ENCODE measurements at regions not wholly inside any gene's neighbourhood (a gene's known extent, or its start where the extent isn't known, plus 50 kb on each side); places are given as distances from the start of the nearest gene placed in this dataset.
"Not testable (repeated sequence)": the region's sequence is repeated elsewhere in the genome, so short reads cannot be mapped to it uniquely, and the experiment has no call there.

DNA sequence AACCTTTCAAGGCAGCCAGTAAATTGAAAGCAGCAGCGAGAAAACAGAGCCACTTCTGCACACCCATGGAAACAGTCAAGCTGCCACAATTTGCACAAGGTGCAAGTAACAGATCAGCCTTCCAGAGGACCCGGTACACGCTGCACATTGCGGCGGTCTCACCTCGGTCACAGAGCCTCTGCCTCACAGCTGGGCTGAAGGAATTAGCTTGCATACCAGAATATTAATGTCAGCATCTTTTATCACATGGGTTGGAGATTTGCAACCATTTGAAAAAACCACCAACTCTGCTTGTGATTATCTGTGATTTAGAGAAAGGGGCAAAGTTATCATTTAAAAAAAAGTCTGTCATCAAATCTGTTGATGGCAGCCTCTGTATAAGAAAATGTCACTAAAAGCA, 330.5 kb upstream of the TCF4 start:
- no peak for DNase-seq

DNA sequence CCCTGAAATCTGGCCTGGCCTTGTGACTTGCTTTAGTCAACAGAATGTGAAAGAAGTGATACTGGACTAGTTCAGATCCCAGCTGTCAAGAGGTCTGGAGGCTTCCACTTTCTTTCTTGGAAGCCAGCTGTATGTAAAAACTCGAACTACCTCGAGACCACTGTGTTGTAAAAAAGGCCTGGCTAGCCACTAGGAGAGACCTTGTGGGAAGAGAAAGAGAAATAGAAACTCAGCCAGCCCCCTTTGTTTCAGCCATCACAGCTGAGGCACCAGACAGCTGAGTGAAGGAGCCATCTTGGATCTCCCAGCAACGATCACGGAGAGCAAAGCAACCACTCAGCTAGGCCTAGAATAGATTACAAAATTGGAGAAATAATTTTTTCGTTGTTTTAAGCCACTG, 324.9 kb upstream of the TCF4 start:
- DNase-seq: no peak

DNA sequence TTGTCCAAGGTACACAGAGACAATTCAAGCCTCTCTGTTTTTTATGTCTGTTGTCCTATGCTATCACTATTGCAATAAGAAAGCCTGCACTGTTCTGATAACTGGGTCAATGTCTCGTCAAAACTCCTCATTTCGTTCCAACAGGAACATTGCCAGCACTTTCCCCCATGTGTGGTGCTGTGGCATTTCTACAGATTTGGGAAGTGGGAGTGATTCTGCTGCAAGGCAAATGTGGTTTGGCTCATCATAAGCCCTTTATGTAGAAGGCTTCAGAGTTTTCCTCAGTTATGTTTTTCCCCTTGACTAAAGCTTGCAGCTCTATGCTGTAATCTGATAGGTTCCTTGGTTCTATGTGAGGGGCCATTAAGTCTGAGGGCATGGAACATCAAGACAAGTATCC, 324.1 kb upstream of the TCF4 start:
- DNase-seq: no peak

DNA sequence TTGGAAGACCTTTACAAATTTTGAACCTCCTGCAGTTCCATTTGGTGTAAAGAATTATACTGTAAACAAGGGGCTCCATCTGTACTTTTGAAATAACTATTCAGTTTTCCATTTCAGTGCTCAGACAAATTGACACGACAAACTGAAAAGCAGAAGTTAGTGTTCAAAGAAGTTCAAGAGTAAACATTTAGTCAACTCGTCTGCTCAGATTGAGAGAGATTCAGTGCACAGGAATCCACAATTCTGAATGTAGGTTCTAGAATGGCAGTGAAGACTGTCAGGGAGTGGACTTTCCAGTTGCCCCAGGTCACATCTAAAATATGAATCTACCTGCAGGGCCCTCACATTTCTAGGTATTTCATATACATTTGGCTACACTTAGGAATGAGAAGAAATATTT, 322.3 kb upstream of the TCF4 start:
- DNase-seq: no peak

DNA sequence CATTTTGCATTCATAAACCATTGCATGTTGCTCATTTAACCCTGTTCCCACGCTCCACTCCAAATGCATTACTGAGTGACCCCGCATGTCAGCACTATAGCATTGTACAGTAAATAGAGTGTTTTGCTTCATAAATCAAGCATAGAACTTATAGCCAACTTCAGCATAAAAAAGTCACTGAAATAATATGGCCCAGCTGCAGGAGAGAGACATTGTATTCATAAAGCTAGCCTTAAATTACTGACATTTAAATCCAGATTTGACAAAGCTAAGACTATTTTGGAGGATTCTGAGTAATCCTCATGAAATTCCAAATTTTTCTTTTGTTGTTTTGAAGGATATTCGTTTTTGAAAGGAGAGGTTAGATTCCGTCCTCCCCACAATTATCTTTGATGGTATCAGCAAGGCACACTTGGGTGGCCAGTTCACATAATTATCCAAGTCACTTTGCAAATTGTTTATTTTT, 320.9 kb upstream of the TCF4 start:
- DNase-seq: no peak

DNA sequence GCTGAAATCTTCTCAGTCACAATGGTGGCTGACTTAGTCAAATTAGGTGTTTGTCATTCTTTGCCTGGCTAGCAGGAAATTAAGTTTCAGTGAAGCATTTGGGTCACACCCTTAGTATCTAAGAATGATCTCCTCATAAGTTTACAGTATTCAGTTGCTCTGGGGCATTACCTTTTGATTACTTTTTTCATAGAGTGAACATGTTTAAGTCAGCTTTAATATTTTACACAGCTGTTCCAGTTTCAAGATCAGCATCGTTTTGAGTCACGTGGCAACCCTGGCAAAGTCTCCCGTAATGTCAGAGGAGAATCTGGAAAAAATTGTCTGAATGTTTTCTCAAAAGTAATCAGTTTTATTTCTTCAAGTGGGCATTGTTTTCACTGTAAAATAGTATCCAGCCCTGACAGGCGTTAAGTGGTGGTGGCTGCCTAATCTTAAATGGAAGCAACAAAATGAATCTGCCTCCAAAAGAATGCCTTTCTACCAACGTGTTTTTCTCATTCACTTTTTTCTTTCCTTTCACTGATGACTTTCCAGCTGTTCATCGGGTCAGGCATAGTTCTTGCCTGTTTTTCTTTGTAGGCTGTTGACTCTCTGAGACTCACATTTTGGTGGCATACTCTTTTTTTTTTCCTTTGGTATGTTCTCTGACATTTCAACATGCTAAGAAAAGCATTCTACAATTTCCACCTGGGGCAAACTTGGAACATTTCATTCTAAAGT, 319.6 kb upstream of the TCF4 start:
- no peak for DNase-seq

DNA sequence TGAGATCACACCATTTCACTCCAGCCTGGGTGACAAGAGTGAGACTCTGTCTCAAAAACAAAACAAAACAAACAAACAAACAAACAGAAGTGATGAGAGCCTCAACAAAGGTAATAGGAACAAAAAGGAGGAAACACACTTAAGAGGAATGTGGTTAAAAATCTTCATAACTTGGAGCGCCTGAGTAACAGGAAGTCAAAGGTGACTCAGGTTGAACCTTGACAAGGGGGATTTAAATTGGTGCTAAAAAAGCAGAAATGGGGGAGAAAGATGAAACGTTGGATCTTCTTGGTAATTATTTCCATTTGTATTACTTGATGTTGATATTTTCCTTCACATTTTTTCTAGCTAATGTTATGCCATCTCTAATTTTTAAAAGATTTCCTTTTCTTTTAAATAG, 318.5 kb upstream of the TCF4 start:
- DNase-seq: no peak

DNA sequence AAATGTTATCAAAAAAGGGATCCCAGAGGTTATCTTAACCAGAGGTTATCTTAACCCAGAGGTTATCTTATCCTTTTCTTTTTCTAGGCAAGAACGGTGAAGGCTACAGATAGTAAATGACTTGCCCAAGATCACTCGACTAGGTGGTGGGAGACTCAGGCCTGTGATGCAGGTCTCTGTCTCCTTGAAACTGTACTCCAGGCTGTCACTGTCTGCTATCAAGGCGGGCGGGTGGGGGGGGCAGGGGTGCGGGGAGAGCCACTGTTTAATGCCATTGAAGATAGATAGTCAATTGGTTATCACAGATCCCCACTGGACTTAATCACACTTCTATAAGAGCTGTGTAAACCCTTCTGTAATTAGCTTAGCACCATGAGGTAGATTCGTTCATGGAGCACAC, 315.9 kb upstream of the TCF4 start:
- no peak for DNase-seq

DNA sequence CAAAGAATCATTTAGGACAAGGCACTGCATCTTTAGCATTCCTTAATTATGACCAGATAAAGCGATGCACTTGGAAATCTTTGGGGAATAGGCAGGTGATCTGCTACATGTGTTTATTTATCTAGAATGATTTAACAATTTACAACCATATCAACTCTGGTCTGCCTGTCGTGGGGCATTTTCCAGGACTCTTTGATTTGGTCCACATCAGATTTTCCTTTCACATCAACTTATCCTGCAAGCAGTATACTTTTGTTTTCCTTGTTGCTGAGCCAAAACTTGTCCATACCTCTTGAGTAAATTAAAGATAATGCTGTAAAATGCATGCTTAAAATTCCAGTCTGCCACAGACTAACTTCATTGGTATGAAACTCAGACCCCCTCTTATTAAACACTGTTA, 312.4 kb upstream of the TCF4 start:
- DNase-seq: no peak

DNA sequence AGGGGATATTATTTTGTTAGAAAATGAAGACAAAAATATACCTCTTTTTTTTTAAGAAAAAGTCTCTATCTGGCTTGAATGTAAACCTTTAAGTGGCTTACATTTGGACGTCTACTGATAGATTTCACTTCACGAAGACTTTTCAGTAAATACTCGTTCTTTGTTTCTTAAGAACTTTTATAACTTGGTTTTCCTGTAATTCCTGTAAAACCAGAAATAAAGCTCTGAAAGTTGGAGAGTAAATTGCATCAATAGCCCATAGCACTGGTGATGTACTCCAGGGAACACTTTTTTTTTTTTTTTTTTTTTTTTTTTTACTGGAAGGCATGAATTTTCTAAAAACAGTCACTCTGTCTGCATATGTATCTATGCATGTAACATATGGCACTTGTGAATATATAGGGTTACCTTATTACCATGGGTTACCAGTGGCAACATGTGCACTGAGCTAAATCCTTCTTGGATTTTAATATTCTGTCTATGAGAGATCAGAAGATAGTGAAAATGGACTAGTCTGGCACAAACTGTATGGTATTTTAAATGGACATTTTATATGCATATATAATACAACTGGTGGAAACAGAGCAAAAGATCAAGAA, 309.2 kb upstream of the TCF4 start:
- no peak for DNase-seq

DNA sequence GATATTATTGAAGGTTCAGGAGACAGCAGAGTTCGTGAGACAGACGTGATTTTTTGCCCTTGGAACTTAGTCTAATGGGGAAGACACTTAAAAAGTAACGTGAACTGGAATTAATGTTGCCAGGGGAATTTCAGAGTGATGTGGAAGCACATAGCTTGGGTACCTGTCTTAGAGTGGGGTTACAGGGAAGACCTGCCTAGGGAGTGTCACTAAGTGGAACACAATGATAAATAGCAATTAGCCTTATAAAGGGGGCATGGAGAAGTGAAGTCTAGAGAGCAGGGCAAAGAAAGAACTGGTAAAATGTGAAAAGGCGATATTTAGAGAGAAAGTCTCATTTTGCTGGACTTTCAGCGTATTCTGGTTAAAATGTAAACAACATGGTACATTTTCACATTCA, 306.0 kb upstream of the TCF4 start:
- DNase-seq: no peak

DNA sequence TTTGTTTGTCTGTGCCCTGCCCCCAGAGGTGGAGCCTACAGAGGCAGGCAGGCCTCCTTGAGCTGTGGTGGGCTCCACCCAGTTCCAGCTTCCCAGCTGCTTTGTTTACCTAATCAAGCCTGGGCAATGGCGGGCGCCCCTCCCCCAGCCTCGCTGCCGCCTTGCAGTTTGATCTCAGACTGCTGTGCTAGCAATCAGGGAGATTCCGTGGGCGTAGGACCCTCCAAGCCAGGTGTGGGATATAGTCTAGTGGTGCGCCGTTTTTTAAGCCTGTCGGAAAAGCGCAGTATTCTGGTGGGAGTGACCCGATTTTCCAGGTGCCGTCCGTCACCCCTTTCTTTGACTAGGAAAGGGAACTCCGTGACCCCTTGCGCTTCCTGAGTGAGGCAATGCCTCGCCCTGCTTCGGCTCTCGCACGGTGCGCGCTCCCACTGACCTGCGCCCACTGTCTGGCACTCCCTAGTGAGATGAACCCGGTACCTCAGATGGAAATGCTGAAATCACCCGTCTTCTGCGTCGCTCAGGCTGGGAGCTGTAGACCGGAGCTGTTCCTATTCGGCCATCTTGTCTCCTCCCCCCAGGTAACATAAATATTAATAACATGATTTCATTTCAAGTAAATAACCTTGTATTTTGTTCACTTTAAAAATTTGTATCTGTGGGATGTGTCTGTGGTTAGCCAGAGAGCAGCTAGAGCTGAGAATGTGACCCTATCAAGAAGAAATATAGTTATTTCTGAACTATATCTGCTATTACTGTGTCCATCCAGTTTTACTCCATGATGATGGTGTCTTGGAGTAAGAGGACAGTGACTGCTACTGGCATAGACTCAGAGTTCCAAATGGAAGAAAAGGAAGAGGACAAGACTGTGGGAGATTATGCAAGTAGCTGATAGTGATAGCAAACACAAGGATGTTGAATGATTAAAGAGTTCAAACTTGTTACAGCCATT, 305.1 kb upstream of the TCF4 start:
- not testable (repeated sequence) for DNase-seq

DNA sequence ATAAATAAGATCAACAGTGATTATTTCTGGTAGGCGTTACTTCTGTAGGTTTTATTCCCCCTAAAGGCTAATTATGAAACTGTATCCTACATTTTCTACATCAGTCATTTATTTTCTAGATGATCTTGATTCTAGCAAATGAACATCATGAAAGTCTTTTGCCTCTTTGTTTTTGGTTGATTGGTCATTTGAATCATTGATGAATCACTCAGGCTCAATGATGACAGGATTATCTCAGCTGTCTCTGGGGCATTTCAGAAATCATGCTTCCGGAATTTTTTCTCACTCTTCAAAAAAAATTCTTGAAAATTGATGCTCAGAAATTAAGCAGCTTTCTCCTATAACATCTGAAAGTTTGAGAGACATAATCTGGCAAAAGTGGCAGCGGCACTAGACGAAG, 298.9 kb upstream of the TCF4 start:
- no peak for DNase-seq

DNA sequence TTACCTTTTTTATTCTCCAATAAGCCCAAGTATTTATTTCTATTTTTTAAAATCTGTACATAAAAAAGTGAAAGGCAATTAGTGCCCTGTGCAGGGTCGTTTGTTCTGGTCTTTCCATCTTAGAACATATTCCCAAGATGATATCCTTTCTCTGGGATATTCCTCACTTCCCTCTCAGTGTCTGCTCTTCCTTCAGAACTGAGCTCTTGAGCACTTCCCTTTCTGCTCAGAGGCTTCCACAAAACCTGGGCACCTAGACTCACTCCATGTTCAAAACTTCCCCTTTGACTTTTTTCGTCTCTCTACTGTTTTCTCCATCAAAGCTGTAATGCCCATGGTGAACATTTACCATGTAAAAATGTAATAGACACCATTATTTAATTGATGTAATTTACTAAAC, 296.5 kb upstream of the TCF4 start:
- no peak for DNase-seq

DNA sequence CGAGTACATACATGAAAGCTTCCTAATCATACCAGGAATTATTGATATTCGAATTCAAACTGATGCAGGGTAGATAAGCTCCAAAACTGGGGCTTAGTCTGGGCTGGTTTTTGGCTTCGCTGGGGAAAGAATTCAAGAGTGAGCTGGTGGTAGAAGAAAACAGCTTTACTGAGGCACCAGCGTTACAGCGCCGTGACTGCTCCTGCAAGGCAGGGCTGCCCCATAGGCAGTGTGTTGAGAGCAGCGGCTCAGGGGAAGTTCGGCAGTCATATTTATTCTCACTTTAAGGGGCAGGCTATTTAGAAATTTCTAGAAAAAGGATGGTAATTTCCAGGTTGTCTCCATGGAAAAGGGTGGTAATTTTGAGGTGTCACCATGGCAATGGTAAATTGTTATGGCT, 292.6 kb upstream of the TCF4 start:
- no peak for DNase-seq

DNA sequence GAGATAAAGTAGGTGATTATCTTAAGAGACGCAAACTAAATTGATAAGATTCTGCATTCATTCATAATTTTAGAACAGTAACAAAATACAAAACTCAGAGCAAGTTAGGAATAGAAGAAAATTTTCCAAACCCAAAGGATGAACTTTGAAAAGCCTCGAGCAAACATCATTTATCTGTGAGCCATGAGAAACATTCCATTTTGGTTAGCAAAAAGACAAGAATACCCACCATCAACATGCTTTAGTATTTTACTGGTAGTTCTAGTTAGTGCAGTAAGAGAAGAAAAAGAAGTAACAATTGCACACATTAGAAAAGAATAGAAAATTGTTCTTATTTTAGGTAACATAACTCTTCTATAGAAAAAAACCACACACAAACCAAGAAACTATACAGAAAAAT, 291.3 kb upstream of the TCF4 start:
- no peak for DNase-seq

DNA sequence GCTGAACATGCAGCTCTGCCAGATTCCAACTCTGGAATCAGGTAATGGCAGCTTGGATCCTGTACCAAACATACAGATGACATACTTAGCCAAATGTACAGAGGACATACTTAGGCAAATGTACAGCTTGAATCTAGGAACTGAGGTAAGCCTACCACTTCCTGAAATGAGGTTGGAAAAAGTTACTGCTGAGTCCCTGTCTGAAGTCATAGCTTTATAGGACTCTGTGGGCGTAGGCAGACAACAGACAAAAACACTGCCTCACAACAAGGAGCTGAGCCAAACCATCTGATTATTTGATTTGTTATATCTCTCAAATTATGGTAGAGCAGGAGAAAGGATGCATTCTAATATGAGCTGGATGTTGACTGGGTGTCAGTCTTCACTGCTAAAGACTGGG, 290.2 kb upstream of the TCF4 start:
- peak; percentile 41 for DNase-seq

DNA sequence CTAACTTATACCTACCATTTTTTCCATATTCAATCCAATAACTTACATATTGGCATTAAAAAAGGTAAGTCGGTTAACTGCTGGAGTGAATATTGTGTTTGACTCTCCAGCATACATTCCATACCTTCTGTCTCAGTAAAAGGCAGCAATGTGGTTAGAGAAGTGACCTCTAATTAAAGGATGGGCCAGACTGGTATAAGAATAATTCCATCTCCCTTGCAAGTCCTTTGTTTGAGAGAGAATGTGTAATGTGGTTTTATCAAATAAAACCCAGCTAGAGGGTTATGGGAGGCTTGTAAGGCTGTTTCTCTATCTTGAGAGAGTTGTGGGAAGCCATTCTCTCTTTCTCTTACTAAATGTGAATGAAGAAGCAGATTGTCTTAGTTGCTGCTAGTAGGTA, 289.3 kb upstream of the TCF4 start:
- DNase-seq: no peak

DNA sequence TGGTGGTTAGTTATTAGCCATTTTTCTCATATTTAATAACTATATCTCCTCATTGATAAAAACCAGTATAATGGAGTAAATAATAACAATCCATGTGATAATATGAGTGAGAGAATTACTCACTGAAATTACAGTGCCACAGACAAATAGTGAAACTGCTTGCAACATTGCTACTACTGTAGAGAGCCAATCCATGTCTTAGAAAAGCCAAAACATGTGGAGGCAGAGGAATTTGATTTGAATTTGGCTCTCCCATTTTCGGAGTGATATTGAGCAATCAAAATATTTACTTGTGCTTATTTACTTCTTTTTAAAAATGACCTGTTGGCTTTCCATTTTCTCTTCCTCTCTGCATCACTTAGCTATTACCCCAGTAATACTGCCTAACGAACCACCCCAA, 288.3 kb upstream of the TCF4 start:
- DNase-seq: no peak

DNA sequence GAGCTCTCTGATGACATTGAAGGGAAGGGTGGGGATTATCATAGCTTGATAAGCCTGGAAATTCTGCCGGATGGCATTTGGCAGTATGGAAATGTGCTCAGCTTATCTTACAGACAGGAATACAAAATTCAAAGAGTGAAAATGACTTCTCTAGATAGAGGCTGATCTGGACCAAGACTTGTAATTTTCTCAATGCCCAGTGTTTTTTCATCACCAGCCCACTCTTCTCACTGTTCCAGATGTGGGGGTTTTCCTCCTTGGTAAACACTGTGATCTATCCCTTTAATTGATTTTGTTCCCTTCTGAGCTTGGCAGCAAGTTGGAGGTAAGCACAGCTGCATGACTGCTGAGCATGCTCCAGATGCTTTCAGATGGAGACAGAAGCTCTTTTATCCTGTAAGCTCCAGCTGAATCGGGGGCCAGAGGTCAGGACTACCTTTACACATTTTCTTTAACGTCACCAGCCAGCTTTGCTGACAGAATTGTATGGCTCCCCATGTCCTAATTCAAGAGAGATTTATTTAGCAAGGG, 287.4 kb upstream of the TCF4 start:
- no peak for DNase-seq

DNA sequence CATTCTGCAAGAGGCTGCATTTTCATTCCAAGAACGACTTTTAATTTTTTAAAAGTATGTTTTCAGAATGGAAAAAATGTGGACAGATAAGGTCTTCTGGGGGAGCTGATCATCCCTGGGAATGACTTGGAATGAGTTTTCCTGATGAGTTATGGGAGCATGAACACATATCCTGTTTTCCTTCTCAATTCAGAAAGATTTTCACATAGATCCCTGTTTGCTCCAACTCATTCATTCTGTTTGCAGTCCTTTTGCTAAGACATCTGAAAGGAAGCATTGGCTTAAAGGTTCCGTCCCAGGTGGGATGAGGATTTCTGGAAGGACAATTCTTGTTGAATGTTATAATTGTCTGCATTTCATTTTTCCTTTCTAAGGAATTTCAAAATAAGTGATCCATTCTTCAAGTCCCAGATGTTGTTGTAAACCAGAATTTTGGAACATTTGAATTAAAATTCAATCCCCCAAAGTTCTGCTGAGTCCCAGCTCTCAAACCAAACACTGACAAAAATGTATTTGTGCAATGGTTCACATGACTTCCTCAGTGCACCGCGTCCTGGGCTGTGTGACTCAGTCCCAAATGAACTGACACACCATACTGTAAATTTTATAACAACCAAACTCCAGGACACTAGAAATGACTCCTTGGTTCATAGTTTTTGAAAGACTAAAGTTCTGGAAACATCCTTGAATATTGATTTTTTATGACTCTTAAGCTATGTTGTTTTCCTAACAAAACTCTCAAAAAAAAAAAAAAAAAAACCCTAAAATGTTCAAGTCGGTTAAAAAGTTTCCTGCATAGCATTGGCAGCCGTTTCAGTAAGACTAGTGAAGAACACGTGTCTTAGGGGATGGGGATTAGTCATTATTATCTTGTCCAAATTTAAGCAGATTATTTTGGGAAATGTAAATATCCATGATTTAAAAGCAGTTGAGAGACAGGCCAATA, 281.8 kb upstream of the TCF4 start:
- DNase-seq: no peak

DNA sequence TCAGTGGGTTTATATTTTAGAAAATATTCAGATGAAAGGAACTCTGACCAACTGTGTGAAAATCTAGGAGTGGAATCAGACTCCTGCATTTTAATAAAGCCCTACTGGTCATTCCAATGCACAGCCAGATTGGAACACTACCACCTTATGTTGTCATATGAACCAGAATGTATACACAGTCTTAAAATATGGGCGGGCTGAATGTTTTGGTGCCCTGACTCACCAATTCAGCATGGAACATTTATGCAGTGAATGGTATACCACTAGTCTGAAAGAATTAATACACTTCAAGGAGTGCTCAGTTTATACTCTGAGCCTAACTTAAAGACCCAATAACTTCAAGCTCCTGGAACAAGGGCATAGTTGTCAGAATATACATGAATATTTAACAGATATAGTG, 280.9 kb upstream of the TCF4 start:
- DNase-seq: no peak

DNA sequence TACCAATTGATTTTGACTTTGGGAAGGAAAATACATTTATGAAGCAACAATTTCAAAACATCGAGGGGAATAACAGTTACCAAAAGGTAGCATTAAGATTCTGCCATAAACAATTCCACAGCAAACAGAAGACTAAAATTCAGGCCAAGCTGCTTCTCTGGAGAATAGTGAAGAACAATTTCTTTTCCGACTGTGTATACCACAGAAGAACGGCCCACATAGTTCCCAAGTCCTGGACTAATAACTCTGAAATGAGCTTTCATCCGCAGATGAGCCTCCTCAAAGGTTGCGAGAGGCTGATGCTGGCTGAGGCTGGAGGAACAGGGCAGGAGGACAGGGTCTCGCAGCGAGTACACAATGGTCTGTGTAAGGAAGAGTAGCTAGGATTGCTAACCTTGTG, 278.9 kb upstream of the TCF4 start:
- DNase-seq: no peak
